Mucosa of gallbladder (tissue), 1 donor: ENCODE measurements at regions not wholly inside any gene's neighbourhood (a gene's known extent, or its start where the extent isn't known, plus 50 kb on each side); places are given as distances from the start of the nearest gene placed in this dataset.
"Not testable (repeated sequence)": the region's sequence is repeated elsewhere in the genome, so short reads cannot be mapped to it uniquely, and the experiment has no call there.

ENCODE experiments used
- DNase-seq: peaks from one replicate; pipeline ENCODE4 v3.0.0-alpha.2; 2020; ENCODE audit warnings: low spot score
- donor health status: DM: no; HTN: no; CAD: no.

- DNase-seq: no peak
Observed at GRCh38 chr14:30158299-30158698, 230.7 kb upstream of the PRKD1 start.

DNA sequence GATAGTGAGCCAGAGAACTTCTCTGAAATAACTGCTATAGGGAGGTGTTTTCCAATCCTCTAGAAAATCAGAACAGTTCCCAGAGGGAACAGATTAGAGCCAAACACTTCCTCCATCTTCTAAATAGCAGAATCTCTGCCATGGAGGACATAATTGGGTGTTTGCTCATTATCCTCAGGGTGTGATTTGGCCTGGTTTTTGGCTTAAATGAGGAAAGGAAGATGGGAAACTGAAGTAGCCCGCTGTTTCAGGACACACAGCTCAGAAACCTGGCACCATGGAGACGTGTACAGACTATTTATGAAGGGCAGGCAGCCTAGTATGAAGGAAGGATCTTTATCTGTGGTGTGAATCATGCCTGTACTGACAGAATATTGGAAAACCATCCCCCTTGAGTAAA lies 231.7 kb upstream of the PRKD1 start:
- no peak for DNase-seq

GRCh38 chr14:30160608-30161007 lies 233.0 kb upstream of the PRKD1 start:
- no peak for DNase-seq

DNA sequence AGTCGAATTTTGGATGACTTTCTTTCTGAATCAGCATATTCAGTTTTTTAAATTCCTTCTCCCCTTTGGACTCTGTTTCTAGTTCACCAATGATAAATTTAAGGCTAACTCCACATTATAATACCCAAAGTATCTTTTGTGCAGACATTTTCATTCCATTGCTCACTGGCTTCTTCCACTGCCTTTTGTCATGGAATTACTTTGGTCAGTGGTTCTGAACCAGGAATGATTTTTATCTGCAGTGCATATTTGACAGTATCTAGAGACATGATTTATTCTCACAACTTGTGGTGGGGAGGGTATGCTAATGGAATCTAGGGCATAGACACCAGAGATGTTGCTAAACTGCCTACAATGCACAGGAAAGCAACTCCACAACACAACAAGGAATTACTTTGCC lies 234.4 kb upstream of the PRKD1 start:
- DNase-seq: no peak

DNA sequence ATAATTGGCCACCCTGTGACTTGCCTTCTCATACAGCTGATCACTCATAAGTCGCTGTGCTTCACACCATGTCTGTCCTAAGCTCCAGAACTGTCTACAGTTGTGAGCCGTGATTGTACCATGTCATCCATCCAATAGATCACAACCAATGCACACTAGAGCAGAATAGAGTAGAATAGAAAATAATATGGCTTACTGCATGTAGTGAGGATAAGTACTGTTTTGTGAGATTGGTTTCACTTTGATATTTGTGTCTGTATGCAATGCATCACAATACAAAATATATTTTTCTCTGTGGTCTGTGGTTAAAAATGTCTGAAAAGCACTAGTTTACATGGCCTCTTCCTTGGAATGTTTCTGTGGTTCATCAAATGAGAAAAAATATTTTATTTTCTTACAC lies 237.6 kb upstream of the PRKD1 start:
- no peak for DNase-seq

DNA sequence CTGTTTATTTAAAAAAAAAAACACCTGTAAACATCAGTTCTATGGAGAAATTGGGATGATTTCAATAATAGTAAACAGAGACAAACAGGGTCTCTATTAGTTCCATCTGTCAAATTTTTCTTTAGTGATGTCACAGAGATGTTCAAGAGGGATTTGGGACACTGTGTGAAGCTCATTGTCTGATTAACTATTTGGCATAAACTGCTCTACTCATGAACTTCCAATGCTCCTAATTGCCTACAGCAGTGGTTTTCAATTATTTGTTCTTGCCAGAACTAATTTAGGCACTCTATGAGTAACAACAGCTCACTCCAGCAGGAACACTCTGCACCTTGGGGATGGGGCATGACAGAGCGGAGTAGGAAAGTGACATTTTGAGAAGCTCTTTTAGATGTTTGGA lies 250.1 kb upstream of the PRKD1 start:
- DNase-seq: no peak

GRCh38 chr14:30179381-30180130 lies 251.9 kb upstream of the PRKD1 start:
- no peak for DNase-seq

DNA sequence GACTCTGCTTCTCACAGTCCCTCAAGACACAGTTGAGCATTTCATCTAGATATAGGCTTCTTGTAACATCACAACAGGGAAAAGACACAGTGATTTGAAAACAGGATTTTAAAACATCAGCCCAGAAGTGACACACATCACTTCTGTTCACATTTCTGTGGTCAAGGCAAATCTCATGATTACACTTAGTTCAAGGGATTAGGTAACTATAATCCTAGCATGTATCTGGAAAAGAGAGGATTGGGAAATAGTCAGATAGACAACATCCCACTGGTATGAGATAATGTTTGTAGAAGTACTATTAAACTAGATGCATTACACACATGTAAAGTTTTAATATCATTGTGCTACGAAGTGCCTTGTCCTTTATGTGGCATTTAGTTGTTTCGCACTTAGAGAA lies 252.6 kb upstream of the PRKD1 start:
- no peak for DNase-seq

DNA sequence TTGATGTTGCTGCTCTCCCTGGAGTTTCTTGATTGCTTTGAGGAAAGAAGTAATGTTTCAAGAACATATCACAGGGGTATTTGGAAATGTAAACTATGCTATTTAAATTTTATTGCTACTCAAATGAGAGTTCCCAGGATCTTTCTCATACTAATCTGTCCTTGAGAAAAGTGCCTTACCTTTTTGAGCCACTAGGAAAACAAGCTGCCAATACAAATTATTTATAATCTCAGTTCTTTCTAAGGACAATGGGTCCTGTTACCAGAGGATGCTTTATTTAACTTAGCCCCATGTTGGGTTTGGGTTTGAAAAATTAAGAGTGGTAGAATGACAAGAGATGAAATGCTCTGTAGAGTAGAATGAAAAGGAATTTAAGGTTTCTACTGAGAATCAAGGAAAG lies 258.2 kb upstream of the PRKD1 start:
- no peak for DNase-seq

GRCh38 chr14:30191639-30192279 lies 264.1 kb upstream of the PRKD1 start:
- DNase-seq: no peak

DNA sequence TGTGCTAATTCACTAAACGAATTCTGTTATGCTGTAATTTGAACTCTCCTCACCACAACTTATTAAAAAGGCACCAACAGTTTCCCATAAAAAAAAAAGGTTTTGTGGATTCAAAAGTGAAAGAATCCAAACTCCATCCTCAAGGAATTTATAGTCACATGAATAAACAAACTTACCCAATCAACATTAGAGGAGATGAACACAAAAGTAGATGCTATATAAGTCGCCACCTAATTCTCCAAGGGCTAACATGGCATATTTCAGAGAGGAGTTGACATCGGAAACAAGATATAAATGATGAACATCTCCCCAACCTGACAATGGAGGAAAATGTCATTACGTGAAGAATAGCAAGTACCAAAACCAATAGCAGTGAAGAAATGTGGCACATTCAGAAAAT lies 265.5 kb upstream of the PRKD1 start:
- no peak for DNase-seq

GRCh38 chr14:30193845-30194501 lies 266.3 kb upstream of the PRKD1 start:
- no peak for DNase-seq

DNA sequence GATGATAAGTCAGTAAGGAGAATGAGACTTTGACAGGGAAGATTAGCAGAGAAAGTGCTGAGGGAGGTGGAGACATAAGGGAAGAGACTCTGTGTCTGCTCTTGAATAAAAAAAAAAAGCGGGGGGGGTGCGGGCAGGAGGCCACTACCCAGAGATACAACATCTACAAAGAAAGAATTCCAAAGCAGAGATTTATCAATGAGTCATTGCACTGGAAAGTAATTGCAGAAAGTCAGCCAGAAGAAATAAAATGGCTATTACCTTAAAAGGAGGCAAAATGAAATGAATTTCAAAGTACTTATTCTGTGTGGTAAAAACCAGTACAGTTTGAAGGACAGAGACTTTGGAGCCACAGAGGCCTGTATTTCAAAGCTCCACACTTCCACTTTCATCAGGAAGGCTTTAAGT lies 267.1 kb upstream of the PRKD1 start:
- DNase-seq: no peak

DNA sequence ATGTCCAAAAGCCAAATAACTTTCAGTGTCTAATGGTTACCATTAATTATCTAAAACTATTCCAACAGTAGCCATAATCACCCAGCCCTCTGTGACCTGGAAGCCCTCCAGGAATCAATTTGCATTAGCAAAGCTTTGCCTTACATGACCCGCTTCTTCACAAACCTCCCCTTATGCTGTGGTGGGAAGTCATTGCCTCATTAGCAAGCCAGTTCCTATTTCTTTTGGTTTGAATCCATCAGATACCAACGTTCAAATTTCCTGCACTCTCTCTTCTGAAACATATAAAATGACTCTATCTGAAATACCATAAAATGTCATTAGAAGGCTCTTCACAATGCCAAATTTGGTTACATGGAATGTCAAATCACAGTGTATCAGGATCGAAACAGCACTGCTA lies 268.3 kb upstream of the PRKD1 start:
- no peak for DNase-seq

DNA sequence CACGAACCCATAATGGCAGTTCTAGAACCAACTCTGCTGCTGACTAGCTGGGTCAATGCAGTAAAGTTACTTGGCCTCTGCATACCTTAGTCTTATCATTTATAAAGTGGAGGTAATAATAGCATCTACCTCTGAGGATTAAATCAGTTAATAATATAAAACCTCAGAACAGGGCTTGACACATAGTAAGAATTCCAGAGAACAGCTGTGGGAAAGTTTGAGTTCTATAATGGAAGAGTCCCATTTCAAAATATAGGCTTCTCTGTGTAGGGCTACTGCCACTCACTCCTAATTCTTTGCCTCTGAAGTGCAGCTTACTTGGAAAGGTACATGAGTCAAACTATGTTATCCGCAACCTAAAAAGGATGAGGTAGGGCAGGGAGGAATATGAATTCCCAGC lies 269.2 kb upstream of the PRKD1 start:
- no peak for DNase-seq

GRCh38 chr14:30198720-30199119 lies 271.1 kb upstream of the PRKD1 start:
- not testable (repeated sequence) for DNase-seq

DNA sequence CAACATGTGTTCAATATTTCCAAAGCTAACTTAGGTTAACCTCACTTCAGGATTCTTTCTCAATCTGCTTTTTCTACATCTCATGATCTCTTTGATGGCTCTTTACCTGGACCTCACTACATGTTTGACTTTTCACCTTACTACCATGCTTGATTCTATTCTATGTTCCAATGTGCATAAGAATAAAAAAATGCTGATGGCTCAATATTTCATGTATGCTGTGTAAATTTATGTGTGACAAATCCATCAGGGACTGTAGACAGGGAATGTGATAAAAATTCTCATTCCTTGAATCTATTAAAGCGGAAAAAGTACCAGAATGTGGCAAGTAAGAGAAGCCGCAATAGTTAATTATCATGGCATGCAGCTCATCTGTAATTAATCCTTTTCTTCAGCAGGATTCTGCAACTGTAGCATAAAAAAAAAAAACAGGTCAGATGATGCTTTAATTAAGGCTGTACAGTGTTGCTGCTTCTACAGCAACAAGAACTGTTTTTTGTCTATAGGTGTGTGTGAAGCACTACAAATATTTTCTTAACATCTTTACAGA lies 276.9 kb upstream of the PRKD1 start:
- no peak for DNase-seq

- no peak for DNase-seq
Observed at GRCh38 chr14:30209136-30209535, 281.5 kb upstream of the PRKD1 start.

- no peak for DNase-seq
Observed at GRCh38 chr14:30210630-30211029, 283.0 kb upstream of the PRKD1 start.

DNA sequence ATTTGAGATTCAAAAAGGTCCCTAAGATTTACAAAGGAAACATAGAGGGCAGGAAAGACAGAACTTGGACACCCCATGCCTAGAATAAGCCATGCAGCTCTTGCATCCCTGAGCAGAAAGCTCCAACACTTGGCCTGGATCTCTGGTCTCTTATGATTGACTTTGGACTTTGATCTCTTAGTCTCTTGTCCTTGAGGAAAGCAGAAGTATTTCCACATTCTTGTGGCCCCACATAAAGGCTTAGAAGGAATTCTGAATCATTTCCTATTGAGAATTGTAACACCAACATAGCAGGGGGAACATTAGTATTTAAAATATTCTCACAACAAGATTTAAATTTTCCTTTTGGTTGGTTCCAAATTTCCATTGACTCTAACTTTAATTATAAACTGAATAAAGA lies 283.7 kb upstream of the PRKD1 start:
- no peak for DNase-seq

- no peak for DNase-seq
Observed at GRCh38 chr14:30214014-30214413, 286.4 kb upstream of the PRKD1 start.

DNA sequence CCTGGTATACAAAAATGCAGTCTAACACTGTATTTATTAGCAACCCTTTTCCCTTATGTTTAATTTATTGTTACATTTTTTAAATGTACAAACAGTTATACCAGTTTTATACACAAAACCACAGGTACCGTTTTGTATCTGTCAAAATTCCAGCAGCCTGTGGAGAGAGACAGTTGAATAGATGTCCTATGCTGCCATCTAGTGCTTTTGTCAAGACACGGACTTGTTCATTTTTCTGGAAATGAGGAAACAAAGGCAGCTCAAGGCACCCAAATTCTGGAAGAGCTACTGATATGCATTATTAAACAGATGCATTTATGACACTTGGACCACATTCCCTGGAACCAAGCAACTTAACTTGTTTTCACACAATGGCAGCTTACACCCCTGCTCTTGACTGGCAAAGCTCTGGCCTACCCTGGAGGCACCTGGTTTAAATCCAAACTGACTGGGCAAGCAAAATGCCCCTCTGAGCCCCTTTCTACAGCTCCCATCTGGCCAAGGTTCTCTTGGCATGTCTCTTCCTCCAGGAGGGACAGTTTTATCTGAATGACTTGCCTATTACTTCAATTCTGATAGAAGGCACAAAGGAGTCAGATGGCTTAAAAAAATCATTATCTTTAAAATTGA lies 286.9 kb upstream of the PRKD1 start:
- peak; percentile 10 for DNase-seq
